GM18867 (cell line): ENCODE measurements at regions not wholly inside any gene's neighbourhood (a gene's known extent, or its start where the extent isn't known, plus 50 kb on each side); places are given as distances from the start of the nearest gene placed in this dataset.
A peak's percentile ranks its signal among the peaks of the same experiment; 100 is the strongest.
"Not testable (repeated sequence)": the region's sequence is repeated elsewhere in the genome, so short reads cannot be mapped to it uniquely, and the experiment has no call there.

Experiments
- ATAC-seq: cut with Tn5 transposase; IDR thresholded peaks from one replicate; pipeline ENCODE4 v1.9.1; 2021; ENCODE audit warnings: mild to moderate bottlenecking, moderate library complexity; ENCODE audit not compliant: unreplicated experiment

DNA sequence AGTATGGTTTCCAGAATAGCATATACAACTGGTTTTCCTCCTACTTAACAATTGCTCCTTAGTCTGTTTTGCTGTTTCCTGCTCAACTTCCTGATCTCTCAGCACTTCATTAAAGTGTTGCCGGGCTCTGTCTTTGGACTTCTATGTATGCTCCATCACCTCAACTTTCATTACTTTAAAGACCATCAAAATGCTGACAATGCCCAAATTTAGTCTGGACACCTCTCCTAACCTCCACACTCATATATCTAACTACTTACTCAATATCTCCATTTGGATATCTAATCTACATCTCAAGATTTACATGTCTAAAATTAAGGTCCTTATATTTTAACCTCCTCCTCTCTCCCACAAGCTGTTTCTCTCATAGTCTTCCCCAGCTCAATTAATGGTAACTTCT, 54.4 kb upstream of the LGR5 start:
- ATAC-seq: no peak

DNA sequence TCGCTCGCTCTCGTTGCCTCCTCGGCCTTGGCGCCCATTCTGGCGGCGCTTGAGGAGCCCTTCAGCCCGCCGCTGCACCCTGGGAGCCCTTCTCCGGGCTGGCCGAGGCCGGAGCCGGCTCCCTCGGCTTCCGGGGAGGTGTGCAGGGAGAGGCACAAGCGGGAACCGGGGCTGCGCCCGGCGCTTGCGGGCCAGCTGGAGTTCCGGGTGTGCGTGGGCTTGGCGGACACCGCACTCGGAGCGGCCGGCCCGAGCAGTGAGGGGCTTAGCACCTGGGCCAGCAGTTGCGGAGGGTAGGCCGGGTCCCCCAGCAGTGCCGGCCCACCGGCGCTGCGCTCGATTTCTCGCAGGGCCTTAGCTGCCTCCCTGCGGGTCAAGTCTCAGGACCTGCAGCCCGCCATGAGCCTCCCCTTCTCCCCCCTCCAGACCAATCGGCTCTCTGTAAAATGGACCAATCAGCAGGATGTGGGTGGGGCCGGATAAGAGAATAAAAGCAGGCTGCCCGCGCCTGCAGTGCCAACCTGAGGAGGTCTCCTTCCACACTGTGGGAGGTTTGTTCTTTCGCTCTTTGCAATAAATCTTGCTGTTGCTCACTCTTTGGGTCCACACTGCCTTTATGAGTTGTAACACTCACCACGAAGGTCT, 62.8 kb upstream of the LGR5 start:
- ATAC-seq: not testable (repeated sequence)

DNA sequence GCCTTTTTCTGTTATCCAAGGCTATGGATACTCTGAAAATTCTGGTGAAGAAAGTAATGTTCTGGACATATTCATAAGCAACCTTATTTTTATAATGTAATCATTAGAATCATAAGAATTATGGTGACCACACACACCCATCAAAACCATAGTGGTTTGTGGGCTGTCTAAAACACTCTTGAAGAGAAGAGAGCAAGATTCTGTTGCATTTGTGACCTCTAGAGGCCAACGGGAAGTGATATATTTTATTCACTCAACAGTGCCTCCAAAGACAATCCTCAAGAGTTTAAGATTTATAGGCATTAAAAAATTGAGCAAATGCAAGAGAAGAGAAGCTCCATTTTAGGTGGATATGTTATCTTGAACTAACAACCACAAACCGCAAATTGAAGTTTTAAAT, 68.5 kb upstream of the LGR5 start:
- peak; percentile 60 for ATAC-seq

DNA sequence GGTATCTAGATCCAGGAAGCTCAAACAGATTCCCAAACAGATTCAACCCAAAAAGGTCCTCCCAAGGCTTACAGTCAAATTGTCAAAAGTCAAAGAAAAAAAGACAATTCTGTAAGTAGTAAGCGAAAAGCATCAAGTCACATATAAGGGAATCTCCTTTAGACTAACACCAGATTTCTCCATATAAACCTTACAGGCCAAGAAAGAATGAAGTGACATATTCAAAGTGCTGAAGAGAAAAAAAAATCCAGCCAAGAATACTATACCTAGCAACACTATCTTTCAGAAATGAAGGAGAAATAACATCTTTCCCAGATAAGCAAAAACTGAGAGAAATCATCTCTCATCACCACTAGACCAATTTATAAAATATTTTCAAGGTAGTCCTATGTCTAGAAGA, 79.6 kb upstream of the LGR5 start:
- ATAC-seq: no peak

DNA sequence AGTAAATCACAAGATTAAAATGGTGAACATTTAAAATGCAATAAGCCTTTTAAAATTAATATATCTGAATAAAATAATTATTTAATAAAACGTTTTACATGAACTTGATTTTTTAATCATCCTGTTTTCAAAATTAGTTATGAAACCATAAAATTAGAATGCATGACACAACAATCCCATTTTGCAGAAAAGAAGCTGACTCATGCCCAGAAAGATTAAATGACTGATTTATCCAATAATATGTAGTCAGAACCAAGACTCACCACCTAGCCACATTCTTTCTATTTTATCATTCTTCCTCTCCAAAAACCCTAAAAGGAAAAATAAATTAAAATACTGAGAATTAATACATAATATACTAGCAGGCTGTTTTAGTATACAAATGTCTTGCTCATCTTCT, 83.0 kb upstream of the LGR5 start:
- ATAC-seq: no peak

DNA sequence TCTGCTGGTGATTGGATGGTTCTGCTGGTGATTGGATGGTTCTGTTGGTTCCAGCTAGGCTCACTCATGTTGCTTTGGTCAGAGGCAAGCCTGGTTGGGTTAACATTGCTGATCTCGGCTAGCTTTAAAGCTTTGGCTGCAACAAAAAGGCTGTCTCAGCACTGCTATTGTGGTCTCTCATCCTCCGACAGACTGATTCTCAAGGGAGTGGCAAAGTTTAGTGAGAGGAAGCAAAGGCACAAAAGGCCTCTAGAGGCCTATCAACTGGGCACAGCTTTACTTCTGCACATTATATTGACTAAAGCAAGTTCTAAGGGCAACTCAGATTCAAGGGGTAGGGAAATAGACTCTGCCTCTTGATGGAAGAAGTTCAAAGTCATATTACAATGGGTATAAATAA, 84.7 kb upstream of the LGR5 start:
- no peak for ATAC-seq

DNA sequence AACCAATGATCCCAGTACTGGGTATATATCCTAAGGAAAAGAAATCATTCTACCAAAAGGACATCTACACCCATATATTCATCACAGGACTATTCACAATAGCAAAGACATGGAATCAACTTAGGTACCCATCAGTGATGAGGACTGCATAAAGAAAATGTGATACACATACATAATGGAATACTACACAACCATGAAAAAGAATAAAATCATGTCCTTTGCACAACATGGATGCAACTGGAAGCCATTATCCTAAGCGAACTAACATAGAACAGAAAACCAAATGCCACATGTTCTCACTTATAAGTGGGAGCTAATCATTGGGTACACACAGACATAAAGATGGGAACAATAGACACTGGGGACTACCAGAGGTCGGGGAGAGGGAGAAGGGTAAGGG, 86.0 kb upstream of the LGR5 start:
- ATAC-seq: no peak

DNA sequence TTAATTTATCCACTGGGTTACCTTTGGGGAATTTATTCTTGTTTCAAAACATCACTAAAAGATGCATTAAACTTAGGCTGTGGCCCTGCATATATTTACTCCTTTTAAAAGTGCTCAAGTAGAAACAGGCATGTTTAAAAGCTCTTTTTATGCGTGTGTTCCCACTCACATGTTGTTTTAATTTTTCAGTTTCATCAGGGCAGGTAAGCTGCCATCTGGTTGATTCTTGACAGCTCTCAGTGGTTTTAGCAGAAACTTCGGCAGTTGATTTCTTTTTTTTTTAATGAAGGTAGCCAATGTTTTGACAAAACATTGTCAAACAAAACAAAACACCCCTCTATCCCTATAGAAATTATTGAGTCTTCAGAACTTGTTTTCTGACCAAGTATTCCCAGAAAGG, 89.6 kb upstream of the LGR5 start:
- no peak for ATAC-seq

DNA sequence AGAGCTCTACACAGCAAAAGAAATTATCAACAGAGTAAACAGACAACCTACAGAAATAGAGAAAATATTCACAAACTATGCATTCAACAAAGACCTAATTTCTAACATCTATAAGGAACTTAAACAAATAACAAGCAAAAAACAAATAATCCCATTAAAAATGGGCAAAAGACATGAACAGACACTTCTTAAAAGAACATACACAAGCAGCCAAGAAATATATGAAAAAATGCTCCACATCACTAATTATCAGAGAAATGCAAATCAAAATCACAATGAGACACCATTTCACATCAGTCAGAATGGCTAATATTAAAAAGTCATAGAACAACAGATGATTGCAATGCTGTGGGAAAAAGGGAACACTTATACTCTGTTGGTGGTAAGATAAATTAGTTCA, 100.7 kb upstream of the LGR5 start:
- no peak for ATAC-seq

DNA sequence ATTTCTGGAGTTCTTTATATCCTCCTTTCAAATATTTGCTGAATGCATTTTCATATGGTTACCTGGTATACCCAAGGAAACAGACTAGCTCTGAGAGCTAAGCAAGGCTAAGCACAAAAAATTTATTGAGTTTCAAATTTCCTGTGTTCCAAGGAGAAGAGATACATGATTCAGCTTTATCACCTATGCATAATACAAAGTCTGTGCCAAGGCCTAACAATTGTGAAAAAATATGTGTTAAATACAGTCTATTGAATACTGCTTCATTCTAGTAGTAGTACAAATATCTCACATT, 103.7 kb upstream of the LGR5 start:
- no peak for ATAC-seq

DNA sequence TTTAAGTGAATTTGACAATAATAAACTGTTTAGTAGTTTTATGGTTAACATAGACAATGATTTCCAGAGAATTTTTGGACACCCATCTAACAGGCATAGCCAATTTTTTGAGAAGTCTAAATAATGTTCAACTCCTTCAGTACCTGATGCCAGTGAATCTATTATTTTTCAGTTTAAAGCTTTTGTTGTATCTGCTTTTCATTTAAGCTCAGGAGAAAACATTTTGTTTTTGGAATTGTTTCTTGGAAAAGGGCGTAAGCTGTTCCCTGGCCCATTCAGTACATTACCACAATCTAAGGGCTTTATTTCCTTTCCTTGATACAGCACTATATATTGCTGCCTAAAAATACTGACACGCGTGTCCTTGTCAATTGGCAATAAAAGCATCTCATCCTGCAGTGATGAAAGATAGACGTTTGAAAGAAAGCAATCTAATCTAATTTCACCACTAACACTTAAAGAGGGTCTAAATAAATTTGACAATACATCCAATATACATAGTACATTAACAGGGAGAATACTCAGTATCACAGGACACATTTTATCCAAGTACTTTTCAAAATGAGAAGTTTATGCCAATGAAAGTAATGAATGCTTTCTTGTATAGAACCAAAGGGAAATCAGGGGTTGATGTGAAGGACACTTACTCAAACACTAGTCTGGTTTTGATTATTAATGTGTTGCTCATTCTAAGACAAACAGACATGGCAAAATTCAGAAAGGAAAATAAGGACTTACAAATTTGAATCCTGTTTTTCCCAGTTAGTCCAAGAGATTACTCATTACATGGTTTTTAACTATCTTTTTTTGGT, 104.2 kb upstream of the LGR5 start:
- ATAC-seq: no peak

DNA sequence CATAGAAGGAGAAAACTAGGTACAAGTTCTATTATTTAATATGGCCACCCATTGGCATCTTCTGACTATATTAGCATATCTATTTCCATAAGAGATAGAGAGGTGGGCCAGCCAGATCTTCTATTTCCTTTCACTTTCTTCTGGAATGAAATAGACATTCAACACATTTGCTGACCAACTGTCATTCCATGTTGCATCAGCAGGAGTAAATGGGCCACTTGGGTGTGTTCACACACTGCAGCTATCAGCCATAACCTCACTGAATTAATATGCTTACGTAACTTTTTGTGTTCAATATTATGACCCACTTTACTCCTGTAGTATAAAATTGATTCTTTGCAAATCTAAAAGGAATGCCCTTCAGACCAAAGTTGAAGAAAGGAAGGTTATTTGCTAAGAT, 106.2 kb upstream of the LGR5 start:
- ATAC-seq: no peak

DNA sequence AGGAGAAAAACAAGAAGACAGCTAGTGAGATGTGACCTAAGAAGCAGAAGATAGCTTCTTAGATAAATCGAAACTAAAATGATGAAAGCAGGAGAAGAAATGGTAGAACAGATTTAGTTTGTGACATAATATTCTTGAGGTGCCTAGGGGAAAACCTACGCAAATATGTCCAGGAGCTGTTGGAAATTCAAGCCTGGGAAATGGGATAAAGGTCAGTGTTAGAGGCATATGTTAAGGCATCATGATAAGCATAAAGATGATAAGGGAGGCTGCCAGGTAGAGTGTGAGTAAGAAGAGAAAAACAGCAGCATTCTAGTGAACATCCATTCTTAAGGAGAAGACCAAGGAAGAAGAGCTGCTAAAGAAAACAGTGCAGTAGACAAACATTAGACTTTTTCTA, 109.6 kb upstream of the LGR5 start:
- ATAC-seq: no peak

DNA sequence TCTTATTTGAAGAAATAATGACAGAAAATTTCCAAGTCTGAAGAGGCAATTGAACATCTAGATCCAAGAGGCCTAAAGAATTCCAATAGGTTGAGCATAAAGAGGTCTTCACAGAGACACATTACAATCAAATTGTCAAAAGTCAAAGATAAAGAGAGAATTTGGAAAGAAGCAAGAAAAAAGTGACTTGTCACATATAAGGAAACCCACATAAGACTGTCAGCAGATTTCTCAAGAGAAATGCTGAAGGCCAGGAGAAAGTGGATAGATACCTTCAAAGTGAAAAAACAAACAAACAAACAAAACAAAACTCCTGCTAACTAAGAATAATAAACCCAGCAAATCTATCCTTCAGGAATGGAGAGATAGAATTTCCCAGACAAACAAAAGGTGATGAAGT, 118.1 kb upstream of the LGR5 start:
- no peak for ATAC-seq

DNA sequence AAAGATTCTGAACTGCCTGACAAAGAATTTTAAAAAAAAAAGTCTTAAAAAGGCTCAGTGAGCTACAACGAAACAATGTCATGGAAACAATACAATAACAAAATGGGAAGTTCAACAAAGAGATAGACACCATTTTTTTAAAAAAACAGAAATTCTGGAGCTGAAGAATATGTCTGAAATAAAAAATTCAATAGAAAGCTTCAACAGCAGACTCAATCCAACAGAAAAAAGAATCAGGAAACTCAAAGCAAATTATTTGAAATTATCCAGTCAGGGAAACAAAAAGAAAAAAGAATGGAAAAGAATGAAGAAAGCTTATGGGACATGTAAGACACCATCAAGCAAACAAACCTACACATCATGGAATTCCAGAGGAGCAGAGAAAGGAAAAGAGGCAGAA, 118.5 kb upstream of the LGR5 start:
- ATAC-seq: no peak

DNA sequence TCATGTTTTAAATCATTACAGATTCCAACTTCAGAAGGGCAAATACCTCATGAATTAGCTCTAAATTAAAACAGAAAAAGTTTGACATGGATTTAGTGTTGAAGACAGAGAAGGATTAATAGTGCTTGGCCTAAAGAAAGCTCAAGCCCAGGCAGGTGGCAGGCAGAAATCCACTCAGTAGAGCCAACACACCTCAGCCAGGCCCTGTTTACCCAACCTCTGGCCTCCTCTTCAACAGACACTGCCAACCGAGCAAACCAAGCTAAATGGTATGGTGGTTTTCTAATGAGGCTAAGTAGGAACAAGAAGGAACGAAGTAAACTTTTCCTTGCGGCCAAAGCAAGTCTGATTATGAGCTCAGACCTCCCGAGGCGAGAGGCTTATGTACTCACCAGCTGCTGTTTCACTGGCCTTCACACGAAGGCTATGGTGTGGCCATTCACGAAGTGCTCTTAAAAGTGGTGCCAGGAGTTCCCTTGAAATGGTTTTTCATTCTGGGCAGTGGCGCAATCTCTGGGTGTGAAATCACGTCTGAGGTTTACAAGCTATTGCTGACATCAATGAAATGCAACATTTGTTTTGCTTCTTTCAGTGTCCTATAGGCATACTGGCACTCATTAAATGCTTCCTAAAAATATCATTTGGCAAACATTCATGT, 124.1 kb upstream of the LGR5 start:
- no peak for ATAC-seq

DNA sequence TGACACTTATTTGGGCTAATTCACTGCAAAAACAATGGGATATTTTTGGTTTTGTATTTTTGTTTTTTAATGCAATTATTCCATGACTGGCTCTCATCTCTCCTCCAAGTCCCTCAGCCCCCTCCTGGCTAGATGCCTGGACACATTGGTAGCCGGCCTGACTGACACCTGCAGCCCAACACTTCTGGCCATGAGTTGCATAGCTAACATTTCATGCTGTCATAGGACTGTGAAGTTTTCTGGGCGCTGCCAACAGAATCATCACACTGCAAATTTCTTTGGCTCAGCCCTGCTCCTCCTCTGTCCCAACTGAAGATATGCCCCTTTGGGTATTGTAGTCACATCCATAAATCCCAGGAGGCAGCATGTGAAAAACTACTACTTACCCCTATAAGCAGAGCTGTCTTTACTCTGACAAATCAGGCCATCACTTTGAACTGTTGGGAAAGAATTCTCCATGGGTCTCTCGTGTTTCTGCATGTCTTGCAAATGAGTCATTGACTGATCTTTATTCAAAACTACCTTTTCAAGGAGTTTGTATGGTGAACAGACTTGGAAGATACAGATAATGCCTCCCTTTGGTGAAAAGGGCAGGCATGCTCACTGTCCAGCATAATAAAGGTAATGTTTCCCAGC, 126.7 kb upstream of the LGR5 start:
- no peak for ATAC-seq

DNA sequence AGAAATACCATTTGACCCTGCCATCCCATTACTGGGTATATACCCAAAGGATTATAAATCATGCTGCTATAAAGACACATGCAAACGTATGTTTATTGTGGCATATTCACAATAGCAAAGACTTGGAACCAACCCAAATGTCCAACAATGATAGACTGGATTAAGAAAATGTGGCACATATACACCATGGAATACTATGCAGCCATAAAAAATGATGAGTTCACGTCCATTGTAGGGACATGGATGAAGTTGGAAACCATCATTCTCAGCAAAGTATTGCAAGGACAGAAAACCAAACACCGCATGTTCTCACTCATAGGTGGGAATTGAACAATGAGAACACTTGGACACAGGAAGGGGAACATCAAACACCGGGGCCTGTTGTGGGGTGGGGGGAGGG, 128.0 kb upstream of the LGR5 start:
- not testable (repeated sequence) for ATAC-seq

DNA sequence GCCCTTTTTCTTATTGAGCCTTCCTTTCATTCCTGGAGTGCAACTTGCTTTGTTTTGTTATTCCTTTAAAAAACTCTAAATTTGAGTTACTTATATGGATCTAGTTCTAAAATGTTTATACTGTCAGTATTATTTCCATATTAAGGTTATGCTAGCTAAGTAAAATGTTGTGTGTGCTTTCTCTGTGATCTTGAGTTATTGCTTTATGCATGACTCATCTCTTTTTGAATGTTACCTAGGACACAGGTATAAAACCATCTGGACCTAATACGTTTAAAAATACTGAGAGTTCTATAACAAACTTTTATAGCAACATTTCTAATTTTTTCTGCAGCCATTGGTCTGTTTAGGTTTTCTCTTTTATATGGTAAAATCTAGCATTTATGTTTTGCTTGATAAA, 132.8 kb upstream of the LGR5 start:
- ATAC-seq: no peak

DNA sequence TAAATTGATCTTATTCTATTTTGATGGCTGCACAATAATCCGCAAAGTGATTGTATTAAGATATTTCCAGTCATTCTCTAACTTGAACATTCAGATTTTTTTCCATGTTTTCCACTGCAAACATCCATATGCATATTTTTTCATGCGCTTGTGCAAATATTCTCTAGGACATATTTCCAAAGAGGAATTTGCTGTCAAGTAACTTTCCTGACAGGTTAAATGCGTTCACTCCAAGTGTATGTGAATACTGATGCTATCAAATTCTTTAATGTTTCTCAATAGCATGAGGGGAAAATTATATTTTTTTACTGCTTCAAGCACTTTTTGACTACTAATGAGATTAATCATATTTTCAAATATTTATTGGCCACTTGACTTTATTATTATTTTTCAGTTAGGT, 135.3 kb upstream of the LGR5 start:
- ATAC-seq: no peak

DNA sequence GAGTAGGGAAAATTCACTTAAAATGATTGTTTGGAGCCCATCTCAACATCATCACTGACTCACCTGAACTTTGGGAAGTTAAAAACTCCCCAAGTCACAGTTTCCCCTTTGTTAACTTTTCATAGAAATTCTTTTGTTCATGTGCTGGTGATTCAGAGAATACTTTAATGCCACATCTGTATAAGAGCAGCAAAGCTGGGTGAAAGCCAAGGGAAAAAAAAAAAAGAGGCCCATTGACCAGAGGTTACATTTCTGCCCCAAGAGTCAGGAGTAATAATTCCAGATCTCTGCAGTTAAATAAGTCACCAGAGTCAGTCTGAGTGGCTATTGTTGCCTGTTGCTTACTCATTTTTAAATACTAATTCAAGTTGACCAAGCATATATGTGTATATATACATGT, 136.4 kb upstream of the LGR5 start:
- no peak for ATAC-seq
